DMS53 treated with DMSO at 0.1 percent for 48 hours (cell line): ENCODE measurements at regions not wholly inside any gene's neighbourhood (a gene's known extent, or its start where the extent isn't known, plus 50 kb on each side); places are given as distances from the start of the nearest gene placed in this dataset.
"Not testable (repeated sequence)": the region's sequence is repeated elsewhere in the genome, so short reads cannot be mapped to it uniquely, and the experiment has no call there.

Experiments used
- DNase-seq: peaks from one replicate; lab custom pipeline; 2025; ENCODE audit not compliant: unreplicated experiment; lab: John Stamatoyannopoulos, UW

DNA sequence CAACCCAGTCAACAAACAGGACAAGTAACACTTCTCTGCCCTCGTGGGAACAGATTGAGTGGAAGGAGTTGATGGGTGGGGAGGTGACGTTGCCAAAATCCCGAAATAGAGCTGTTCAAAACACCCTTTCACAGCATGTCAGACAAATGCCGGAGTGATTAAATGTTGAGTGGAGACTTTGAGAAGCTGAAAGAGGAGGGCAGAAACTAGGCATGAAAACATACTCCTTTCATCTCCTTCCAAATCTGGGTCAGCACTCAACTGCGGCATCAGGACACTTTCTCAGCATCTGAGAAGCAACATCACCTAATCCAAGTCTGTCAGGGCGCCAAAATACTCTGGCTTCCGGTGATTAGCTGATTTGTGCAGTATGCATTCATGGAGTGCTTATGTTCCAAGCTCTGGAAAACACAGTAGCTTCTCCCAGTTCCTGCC lies 51.5 kb upstream of the MRI1 start:
- DNase-seq = no peak

DNA sequence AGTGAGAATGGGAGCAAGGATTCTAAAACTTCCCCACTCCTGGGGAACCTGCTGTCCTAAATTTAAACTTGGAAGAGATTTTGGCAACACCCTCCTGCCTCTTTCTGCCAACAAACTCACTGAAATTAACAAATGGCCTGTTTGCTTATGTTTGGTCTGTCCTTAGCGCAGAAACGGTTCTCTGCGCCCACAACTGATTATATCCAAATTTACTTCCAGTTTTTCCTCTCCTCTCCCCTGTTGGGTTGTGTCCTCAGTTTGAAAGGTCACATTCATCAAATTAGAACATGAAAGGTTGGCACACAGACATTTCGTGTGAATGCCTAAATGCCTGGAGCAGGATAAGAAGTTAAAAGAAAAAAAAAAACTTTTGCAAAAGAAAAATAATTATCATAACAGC lies 56.4 kb upstream of the MRI1 start:
- no peak for DNase-seq

DNA sequence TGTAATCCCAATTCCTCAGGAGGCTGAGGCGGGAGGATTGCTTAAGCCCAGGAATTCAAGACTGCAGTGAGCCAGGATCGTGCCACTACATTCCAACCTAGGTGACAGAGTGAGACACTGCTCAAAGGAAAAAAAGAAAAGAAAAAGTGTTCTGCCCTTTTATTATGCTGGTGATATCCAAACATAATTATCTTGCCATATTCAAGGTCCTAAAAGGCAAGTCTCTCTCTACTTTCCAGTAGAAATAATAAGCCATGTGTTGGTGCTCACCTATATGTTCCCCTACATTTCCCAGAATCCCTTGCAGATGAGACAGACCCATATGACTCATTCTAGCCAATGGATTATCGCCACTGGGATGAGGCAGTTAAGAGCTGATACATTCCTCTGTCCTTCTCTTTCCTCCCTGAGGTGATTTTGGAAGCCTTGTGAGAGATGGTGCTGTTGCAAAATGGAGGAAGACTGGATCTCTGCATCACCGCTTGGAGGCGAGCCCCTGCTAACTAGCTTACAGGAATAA lies 58.3 kb upstream of the MRI1 start:
- DNase-seq = no peak

DNA sequence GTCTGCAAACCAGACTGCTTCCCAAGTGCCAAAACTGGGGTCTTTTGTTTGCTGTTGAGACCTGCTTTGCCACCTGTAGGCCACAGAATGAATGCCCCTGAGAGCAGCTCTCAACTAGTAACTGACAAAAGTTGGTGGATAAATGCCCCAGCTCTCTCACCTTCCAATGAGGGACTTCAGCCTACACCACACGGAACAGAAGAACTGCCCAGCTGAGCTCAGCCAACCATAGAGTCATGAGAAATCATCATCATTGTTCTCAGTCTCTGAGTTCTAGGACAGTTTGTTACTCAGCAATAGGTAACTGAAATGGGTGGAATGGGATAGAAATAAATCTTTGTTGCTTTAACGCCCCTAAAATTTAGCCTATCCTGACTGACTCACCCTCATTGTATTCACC lies 59.1 kb upstream of the MRI1 start:
- DNase-seq = no peak

DNA sequence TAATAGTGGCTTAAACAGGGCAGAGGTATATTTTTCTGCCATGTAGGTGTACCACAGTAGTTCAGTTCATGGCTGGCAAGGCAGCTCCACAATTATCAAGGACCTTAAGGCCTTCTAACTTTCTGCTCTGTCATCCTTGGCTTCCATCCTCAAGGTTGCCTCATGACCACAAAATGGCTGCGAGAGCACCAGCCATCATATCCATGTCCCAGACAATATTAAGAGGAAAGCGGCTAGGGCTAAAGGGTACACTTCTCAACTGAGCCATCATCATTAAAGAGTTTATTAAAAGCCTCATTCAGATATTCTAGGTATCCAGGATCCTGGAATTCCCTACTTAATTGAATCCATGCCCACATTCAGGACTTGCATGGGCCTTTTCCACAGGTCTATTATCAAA lies 62.7 kb upstream of the MRI1 start:
- no peak for DNase-seq

GRCh38 chr19:13700621-13701020 lies 63.7 kb upstream of the MRI1 start:
- no peak for DNase-seq

- no peak for DNase-seq
Measured at GRCh38 chr19:13699786-13700185, 64.5 kb upstream of the MRI1 start.

DNA sequence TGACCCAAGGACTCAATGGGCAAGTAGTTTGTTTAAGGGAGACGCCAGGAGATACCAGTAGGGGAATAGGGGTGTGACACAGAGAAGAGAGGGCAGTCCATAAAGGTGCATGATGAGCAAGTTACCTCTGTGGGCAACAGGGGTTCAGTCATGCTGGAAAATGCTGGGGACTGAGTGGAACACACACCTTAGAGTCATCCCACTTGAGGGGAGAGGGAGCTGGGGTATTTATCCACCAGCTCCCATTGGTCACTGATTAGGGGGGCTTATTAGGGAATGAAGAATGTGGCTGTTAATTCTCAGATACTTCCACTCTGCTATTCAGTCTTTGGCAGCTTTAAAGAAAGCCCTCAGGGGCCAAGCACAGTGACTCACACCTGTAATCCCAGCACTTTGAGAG lies 67.5 kb upstream of the MRI1 start:
- no peak for DNase-seq

GRCh38 chr19:13693889-13694288 lies 70.4 kb upstream of the MRI1 start:
- no peak for DNase-seq

DNA sequence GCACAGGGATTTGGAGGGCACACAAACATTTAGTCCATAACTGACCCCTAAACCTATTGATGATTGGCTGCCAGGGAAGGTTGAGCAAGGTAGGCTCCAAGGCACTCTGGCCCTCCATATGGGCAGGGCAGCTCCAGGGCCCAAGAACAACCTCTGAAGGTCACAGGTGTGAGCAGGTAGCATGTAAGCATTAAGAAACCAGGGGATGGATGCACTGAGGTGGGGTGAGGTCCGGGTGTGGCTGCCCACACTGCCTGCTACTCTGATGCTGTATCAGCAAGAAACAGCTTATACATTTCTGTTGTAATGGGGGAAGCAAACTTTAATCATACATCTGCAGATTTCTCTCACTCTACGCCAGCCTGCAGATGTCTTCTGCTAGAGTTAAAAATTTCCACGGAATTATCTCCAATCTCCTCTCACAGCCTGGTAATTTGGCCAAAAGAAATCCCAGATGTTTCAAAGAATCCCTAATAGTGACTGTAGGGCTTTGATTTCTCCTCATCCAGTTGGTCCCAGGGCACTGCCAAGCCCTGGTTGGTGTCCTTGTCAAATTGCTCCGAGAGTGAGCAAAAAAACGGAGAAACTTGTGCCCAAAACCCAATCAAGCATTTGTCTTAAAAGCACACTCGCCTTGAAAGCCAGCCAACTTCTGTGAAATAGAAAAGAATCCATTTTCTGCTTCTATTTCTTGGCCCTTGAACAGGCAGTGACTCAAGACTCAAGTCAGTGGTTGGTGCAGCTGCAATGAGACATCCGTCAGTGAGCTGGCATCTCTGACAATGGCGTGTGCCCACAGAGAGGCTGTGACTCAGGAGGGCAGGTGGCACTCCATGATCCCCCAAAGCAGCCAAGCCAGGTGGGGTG lies 72.5 kb upstream of the MRI1 start:
- DNase-seq = no peak

GRCh38 chr19:13689085-13689484 lies 75.2 kb upstream of the MRI1 start:
- no peak for DNase-seq

GRCh38 chr19:13684021-13684420 lies 80.3 kb upstream of the MRI1 start:
- no peak for DNase-seq

DNA sequence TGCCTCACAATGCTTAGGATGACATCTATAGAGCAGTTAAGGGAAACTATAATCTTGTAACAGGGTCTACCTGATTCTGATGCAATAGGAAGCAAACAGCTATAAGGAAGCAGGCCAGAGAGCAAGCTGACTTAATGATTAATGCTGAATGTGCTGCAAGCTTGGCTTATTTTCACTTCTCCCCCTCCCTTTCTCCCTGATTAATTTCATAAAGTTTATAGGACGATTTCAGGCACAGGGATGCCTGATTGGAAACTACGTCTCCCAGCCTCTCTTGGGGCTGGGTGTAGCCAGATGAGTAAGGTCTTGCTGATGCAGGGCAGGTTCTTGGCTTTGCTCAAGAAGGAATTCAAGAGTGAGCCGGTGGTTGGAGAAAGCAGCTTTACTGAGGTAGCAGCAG lies 82.8 kb upstream of the MRI1 start:
- no peak for DNase-seq

DNA sequence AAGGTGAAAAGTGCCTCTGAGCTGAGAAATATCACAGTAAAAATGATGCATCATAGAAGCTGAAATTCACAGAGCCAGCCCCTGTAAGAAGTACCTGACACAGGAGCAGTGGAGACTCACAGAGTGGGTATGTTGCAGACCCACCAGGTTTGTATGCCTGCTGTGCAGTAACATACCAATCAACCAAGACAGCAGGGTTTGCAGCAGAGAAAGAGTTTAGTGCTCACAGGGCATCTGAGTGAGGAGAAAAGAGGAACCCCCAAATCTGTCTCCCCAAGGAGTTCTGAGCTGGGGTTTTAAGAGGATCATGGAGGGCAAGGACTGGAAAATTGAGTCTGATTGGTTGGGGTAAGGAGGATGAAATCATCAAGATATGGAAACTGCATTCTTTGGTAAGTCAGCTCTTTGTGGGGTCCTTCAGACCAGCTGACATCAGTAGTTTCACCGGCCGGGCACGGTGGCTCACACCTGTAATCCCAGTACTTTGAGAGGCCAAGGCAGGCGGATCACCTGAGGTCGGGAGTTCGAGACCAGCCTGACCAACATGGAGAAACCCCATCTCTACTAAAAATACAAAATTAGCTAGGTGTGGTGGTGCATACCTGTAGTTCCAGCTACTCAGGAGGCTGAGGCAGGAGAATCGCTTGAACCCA lies 83.5 kb upstream of the MRI1 start:
- DNase-seq = not testable (repeated sequence)

GRCh38 chr19:13676967-13677366 lies 87.4 kb upstream of the MRI1 start:
- not testable (repeated sequence) for DNase-seq

GRCh38 chr19:13672480-13673175 lies 91.7 kb upstream of the MRI1 start:
- not testable (repeated sequence) for DNase-seq

DNA sequence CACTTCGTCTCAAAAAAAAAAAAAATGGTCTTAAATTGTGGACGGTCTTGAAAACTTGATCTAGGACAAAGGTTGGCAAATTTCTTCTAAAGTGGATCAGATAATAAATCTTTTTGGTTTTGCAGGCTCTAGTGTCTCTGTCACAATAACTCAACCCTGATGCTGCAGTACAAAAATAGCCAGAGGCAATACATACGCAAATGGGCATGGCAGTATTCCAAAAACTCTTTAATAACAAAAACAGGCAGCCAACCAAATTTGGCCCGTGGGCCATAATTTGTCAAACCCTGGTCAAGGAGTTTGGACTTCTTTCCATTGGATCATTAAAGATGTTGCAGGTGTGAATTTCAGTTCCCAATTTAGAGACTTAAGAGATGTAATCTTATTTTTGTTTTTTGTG lies 93.5 kb upstream of the MRI1 start:
- no peak for DNase-seq

DNA sequence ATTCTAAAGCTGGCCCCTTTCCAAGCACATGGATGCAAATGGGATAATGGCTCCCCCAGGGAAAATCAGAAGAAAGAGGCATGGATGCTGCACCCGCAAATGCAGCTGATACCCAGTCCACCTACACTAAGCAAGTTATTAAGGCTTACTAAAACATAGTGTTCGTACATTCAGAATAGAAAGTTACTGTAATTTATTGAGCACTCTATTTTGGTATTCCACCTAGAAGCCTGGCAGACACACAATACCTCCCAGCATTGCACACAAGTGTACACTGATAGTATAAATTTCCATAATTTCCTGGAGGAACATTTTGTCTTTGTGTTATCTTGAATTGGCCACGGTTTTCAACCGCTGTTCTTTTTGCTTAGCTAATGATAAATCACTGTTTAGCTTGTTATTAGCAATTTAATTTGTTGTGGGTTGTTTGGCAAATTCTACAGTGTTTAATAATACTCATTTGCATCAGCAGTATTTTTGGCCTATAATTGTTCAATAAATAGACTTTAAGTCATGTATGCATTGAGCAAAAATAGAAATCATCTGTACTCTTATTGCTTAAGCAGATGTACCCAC lies 94.5 kb upstream of the MRI1 start:
- DNase-seq = no peak

DNA sequence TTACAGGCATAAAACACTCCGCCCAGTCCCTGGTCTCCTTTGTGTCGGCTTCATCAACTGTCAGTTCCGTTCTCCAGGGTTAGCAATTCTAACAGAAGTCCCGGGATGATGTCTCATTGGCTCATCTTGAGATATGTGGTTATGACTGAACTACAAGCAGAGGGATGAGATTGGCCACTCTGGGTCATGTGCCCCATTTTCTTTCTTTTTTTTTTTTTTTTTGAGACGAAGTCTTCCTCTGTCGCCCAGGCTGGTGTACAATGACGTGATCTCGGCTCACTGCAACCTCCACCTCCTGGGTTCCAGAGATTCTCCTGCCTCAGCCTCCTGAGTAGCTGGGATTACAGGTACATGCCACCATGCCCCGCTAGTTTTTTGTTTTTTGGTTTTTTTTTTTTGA lies 95.4 kb upstream of the MRI1 start:
- DNase-seq = no peak

GRCh38 chr19:13666165-13666564 lies 98.2 kb upstream of the MRI1 start:
- no peak for DNase-seq

- no peak for DNase-seq
Measured at GRCh38 chr19:13665125-13665905, 99.0 kb upstream of the MRI1 start.
